Osteoblast (primary cell): ENCODE measurements at regions not wholly inside any gene's neighbourhood (a gene's known extent, or its start where the extent isn't known, plus 50 kb on each side); places are given as distances from the start of the nearest gene placed in this dataset.
A peak's percentile ranks its signal among the peaks of the same experiment; 100 is the strongest.

ENCODE experiments used
- DNase-seq: peaks from one replicate; pipeline ENCODE4 v3.0.0; 2011; ENCODE audit warnings: low spot score, mixed read lengths; ENCODE audit not compliant: insufficient read length; ENCODE audit errors: missing footprints
- H2AFZ ChIP-seq: 2 replicates; pipeline ENCODE4 v1.6.0; 2011; ENCODE audit warnings: mild to moderate bottlenecking, low read length
- H3K27ac ChIP-seq: 2 replicates; pipeline ENCODE4 v1.5.1; 2011; ENCODE audit warnings: mild to moderate bottlenecking, low read depth, low read length, moderate library complexity
- H3K27me3 ChIP-seq: 2 replicates; pipeline ENCODE4 v1.6.0; 2012; ENCODE audit warnings: mild to moderate bottlenecking, control low read depth, inconsistent platforms, low read length, moderate library complexity; ENCODE audit not compliant: insufficient read depth
- H3K36me3 ChIP-seq: 2 replicates; pipeline ENCODE4 v1.5.1; 2011; ENCODE audit warnings: mild to moderate bottlenecking, low read length, control low read depth, moderate library complexity; ENCODE audit not compliant: insufficient read depth
- H3K4me1 ChIP-seq: 2 replicates; pipeline ENCODE4 v1.5.1; 2011; ENCODE audit warnings: mild to moderate bottlenecking, low read length, control low read depth, moderate library complexity; ENCODE audit not compliant: insufficient read depth
- H3K4me2 ChIP-seq: 2 replicates; pipeline ENCODE4 v1.6.0; 2011; ENCODE audit warnings: mild to moderate bottlenecking, low read length; ENCODE audit not compliant: insufficient read depth
- H3K4me3 ChIP-seq: fragments of 200-600 bp; sonication (generic); 3 replicates; pipeline ENCODE4 v1.5.1; 2012; ENCODE audit warnings: mild to moderate bottlenecking, low read length, inconsistent platforms; ENCODE audit not compliant: insufficient read depth
- H3K79me2 ChIP-seq: 2 replicates; pipeline ENCODE4 v1.6.0; 2012; ENCODE audit warnings: mild to moderate bottlenecking, low read length, control low read depth, inconsistent platforms; ENCODE audit not compliant: insufficient read depth
- H3K9me3 ChIP-seq: 2 replicates; pipeline ENCODE4 v1.5.1; 2011; ENCODE audit warnings: low read depth, low read length, control low read depth
- H4K20me1 ChIP-seq: 2 replicates; pipeline ENCODE4 v1.6.0; 2012; ENCODE audit warnings: mild to moderate bottlenecking, low read length, control low read depth; ENCODE audit not compliant: insufficient read depth
- CTCF ChIP-seq: IDR thresholded peaks from 2 replicates; pipeline ENCODE4 v1.5.1; 2011; ENCODE audit warnings: mild to moderate bottlenecking, low read depth, low read length, moderate library complexity; ENCODE audit errors: extremely low read depth

GRCh38 chr7:93043385-93043985 is 74.3 kb downstream of the SAMD9 start:
- peak overlapping the region; percentile 69 for H3K4me3 ChIP-seq
- H3K79me2 ChIP-seq, result no peaks in the 10 kb centered on the region
- TF ChIP-seq CTCF, result no peak
- peaks cover 17% of the 10 kb centered on the region for H3K4me1 ChIP-seq
- no peaks in the 10 kb centered on the region for H3K36me3 ChIP-seq
- peak overlapping the region; percentile 91 for H3K4me2 ChIP-seq
- no peaks in the 10 kb centered on the region for H4K20me1 ChIP-seq
- H3K27me3 ChIP-seq, result no peaks in the 10 kb centered on the region
- H2AFZ ChIP-seq, result peak overlapping the region; percentile 91
- no peaks in the 10 kb centered on the region for H3K9me3 ChIP-seq
- DNase-seq, result peak; percentile 96
- H3K27ac ChIP-seq, result peak overlapping the region; percentile 94

DNA sequence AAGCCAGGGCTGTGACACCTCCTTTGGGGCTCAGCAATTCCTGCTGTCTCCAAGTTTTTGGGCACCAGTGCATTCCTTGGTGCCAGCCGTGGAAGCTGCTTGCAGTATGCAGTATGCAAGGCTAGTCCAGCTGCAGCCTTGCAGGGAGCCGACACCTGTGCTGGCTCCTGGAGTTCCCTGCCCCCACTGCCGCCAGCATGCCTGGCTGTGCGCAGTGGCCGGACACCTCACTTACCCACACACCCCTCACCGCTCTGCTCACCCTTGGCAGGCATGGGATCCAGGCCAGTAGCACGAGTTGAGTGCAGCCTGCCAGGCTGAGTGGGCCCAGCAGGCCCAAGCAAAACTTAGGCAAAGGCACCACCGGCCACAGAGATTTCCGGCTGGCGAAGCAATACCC is 77.4 kb downstream of the SAMD9 start:
- H3K27me3 ChIP-seq, result no peaks in the 10 kb centered on the region
- no peaks in the 10 kb centered on the region for H4K20me1 ChIP-seq
- peaks cover 17% of the 10 kb centered on the region for H3K4me1 ChIP-seq
- H3K9me3 ChIP-seq, result no peaks in the 10 kb centered on the region
- no peaks in the 10 kb centered on the region for H3K79me2 ChIP-seq
- no peak overlapping the region for H3K4me3 ChIP-seq
- H2AFZ ChIP-seq, result no peak overlapping the region
- no peak overlapping the region for H3K27ac ChIP-seq
- H3K36me3 ChIP-seq, result no peaks in the 10 kb centered on the region
- no peak for DNase-seq
- TF ChIP-seq CTCF, result no peak
- H3K4me2 ChIP-seq, result no peak overlapping the region

DNA sequence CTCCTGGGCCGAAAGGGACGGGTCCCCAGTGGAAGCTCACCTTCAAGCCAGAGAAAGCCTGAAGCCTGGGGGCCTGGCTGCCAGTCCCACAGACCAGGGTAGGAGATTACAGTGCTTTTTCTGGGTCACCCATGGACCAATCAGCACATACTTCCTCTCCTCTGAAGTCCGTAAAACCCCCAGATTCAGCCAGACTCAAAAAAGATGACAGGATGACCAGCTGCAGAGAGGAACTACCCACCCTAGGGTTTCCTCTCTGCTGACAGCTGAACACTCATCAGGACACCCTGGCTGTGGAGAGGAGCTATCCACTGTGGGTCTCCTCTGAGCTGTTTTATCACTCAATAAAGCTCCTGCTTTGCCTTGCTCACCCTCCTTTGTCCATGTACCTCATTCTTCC is 78.0 kb downstream of the SAMD9 start:
- no peak for TF ChIP-seq CTCF
- no peaks in the 10 kb centered on the region for H3K27me3 ChIP-seq
- no peak overlapping the region for H3K4me2 ChIP-seq
- H3K79me2 ChIP-seq, result no peaks in the 10 kb centered on the region
- no peaks in the 10 kb centered on the region for H3K36me3 ChIP-seq
- H2AFZ ChIP-seq, result no peak overlapping the region
- H3K4me3 ChIP-seq, result no peak overlapping the region
- DNase-seq, result no peak
- H3K9me3 ChIP-seq, result no peaks in the 10 kb centered on the region
- peaks cover 17% of the 10 kb centered on the region for H3K4me1 ChIP-seq
- H3K27ac ChIP-seq, result no peak overlapping the region
- H4K20me1 ChIP-seq, result no peaks in the 10 kb centered on the region

- Histone ChIP-seq H2AFZ (no peak overlapping the region), H3K4me2 (no peak overlapping the region), H3K4me3 (no peak overlapping the region), H3K4me1 (peaks cover 14% of the 10 kb centered on the region), H3K79me2 (no peaks in the 10 kb centered on the region), H4K20me1 (no peaks in the 10 kb centered on the region), H3K27me3 (no peaks in the 10 kb centered on the region), H3K36me3 (no peaks in the 10 kb centered on the region), H3K9me3 (no peaks in the 10 kb centered on the region), H3K27ac (no peak overlapping the region)
- DNase-seq, result no peak
- no peak for TF ChIP-seq CTCF
These were observed 78.5 kb downstream of the SAMD9 start for GRCh38 chr7:93039282-93039681.
